GM21390 (cell line): ENCODE measurements at regions not wholly inside any gene's neighbourhood (a gene's known extent, or its start where the extent isn't known, plus 50 kb on each side); places are given as distances from the start of the nearest gene placed in this dataset.
"Not testable (repeated sequence)": the region's sequence is repeated elsewhere in the genome, so short reads cannot be mapped to it uniquely, and the experiment has no call there.

Experiments
- ATAC-seq: cut with Tn5 transposase; IDR thresholded peaks from one replicate; pipeline ENCODE4 v1.9.1; 2021; ENCODE audit not compliant: unreplicated experiment

GRCh38 chr2:38483776-38484501 is 106.9 kb upstream of the ATL2 start:
- ATAC-seq: no peak

GRCh38 chr2:38482710-38483109 is 105.6 kb upstream of the ATL2 start:
- not testable (repeated sequence) for ATAC-seq

- ATAC-seq: no peak
Measured at GRCh38 chr2:38480617-38481016, 103.5 kb upstream of the ATL2 start.

GRCh38 chr2:38477006-38477405 is 99.9 kb upstream of the ATL2 start:
- ATAC-seq: no peak

GRCh38 chr2:38475567-38475881 is 98.5 kb upstream of the ATL2 start:
- no peak for ATAC-seq

GRCh38 chr2:38474715-38475566 is 97.9 kb upstream of the ATL2 start:
- no peak for ATAC-seq

- ATAC-seq: no peak
Measured at GRCh38 chr2:38474021-38474456, 97.0 kb upstream of the ATL2 start.

- ATAC-seq: no peak
Measured at GRCh38 chr2:38473333-38474005, 96.4 kb upstream of the ATL2 start.

- no peak for ATAC-seq
Measured at GRCh38 chr2:38470115-38470514, 93.0 kb upstream of the ATL2 start.

- ATAC-seq: no peak
Measured at GRCh38 chr2:38467768-38468455, 90.8 kb upstream of the ATL2 start.

GRCh38 chr2:38466876-38467767 is 90.0 kb upstream of the ATL2 start:
- ATAC-seq: no peak

GRCh38 chr2:38466409-38466808 is 89.3 kb upstream of the ATL2 start:
- no peak for ATAC-seq

- ATAC-seq: no peak
Measured at GRCh38 chr2:38465789-38466127, 88.7 kb upstream of the ATL2 start.

- no peak for ATAC-seq
Measured at GRCh38 chr2:38464971-38465788, 88.1 kb upstream of the ATL2 start.

GRCh38 chr2:38463752-38464151 is 86.7 kb upstream of the ATL2 start:
- no peak for ATAC-seq

- ATAC-seq: no peak
Measured at GRCh38 chr2:38462121-38462661, 85.1 kb upstream of the ATL2 start.

- ATAC-seq: no peak
Measured at GRCh38 chr2:38461470-38461869, 84.4 kb upstream of the ATL2 start.

GRCh38 chr2:38460313-38460712 is 83.2 kb upstream of the ATL2 start:
- ATAC-seq: no peak

- ATAC-seq: no peak
Measured at GRCh38 chr2:38454081-38454480, 77.0 kb upstream of the ATL2 start.
